H1 (cell line): ENCODE measurements at regions not wholly inside any gene's neighbourhood (a gene's known extent, or its start where the extent isn't known, plus 50 kb on each side); places are given as distances from the start of the nearest gene placed in this dataset.

Experiments used
- CTCF ChIA-PET: fragments of 300-600 bp; sonication (Branson Sonifier 250); formaldehyde crosslinking; loops from one replicate; lab custom pipeline; 2021; ENCODE audit not compliant: partially characterized antibody; lab: Charles Lee
- POLR2A ChIA-PET: fragments of 300-600 bp; sonication (Branson Sonifier 250); formaldehyde crosslinking; loops from one replicate; lab custom pipeline; 2021; ENCODE audit warnings: inconsistent platforms; ENCODE audit not compliant: partially characterized antibody; lab: Charles Lee
- DNase-seq, 2 experiments: peaks; one replicate each; pipeline versions ENCODE4 v3.0.0 to v3.0.0-alpha.2; 2010 to 2022; ENCODE audit warnings: low spot score in 2 of 2, low read depth in 1 of 2, mixed read lengths in 1 of 2
- FAIRE-seq: peaks from 2 replicates; lab custom pipeline; 2011; peaks lifted over from hg19 to GRCh38; lab: Jason Lieb, UNC
- H2AFZ ChIP-seq: 2 replicates; pipeline ENCODE4 v1.8.1; 2012; ENCODE audit warnings: low read length, inconsistent platforms
- H2AK5ac ChIP-seq: 2 replicates; pipeline ENCODE4 v1.6.1; 2013; ENCODE audit warnings: low read depth, low read length
- H2BK120ac ChIP-seq: replicated peaks from 2 replicates; pipeline ENCODE3; 2013; ENCODE audit warnings: low read depth, low read length, inconsistent platforms
- H2BK12ac ChIP-seq: 2 replicates; pipeline ENCODE4 v1.6.1; 2013; ENCODE audit warnings: low read depth, low read length
- H2BK15ac ChIP-seq: 2 replicates; pipeline ENCODE4 v1.6.1; 2013; ENCODE audit warnings: low read length
- H2BK20ac ChIP-seq: 2 replicates; pipeline ENCODE4 v1.6.1; 2013; ENCODE audit warnings: low read length
- H2BK5ac ChIP-seq: 2 replicates; pipeline ENCODE4 v1.6.1; 2013; ENCODE audit warnings: low read depth, low read length
- H3K14ac ChIP-seq: 2 replicates; pipeline ENCODE4 v1.6.1; 2013; ENCODE audit warnings: inconsistent platforms; ENCODE audit not compliant: insufficient read length
- H3K18ac ChIP-seq: 2 replicates; pipeline ENCODE4 v1.6.1; 2013; ENCODE audit warnings: low read length; ENCODE audit errors: extremely low read depth
- H3K23ac ChIP-seq: 2 replicates; pipeline ENCODE4 v1.6.1; 2013; ENCODE audit warnings: inconsistent platforms; ENCODE audit not compliant: insufficient read length
- H3K23me2 ChIP-seq: 2 replicates; pipeline ENCODE4 v1.6.1; 2013; ENCODE audit warnings: low read depth, low read length
- H3K27ac ChIP-seq: 2 replicates; pipeline ENCODE4 v1.6.1; 2011; ENCODE audit warnings: low read depth, low read length, inconsistent platforms
- H3K27me3 ChIP-seq, 4 experiments: replicated peaks in 1 of 4; 1 replicate in 1 of 4; 2 replicates in 3 of 4; pipeline versions ENCODE4 v1.6.1 to v1.8.1; 2011 to 2013; ENCODE audit warnings: low read length in 3 of 4, mild to moderate bottlenecking in 3 of 4, inconsistent platforms in 2 of 4, mixed read lengths in 2 of 4, moderate library complexity in 1 of 4; ENCODE audit not compliant: control insufficient read depth in 3 of 4, insufficient read depth in 3 of 4; ENCODE audit errors: extremely low read depth in 1 of 4
- H3K36me3 ChIP-seq, 4 experiments: 2 replicates each; pipeline versions ENCODE4 v1.6.1 to v1.8.1; 2011 to 2013; ENCODE audit warnings: mild to moderate bottlenecking in 4 of 4, low read length in 3 of 4, moderate library complexity in 2 of 4, control low read depth in 1 of 4, inconsistent platforms in 1 of 4; ENCODE audit not compliant: insufficient read depth in 4 of 4, control insufficient read depth in 2 of 4
- H3K4ac ChIP-seq: replicated peaks from 2 replicates; pipeline ENCODE3; 2013; ENCODE audit warnings: low read length, low read depth, mixed read lengths, inconsistent platforms; ENCODE audit not compliant: insufficient read length
- H3K4me1 ChIP-seq, 4 experiments: replicated peaks in 1 of 4; 1 replicate in 1 of 4; 2 replicates in 3 of 4; pipeline versions ENCODE4 v1.6.1 to v1.8.1; 2011 to 2013; ENCODE audit warnings: low read length in 3 of 4, inconsistent platforms in 2 of 4, mixed read lengths in 1 of 4; ENCODE audit not compliant: insufficient read depth in 4 of 4, control insufficient read depth in 3 of 4
- H3K4me2 ChIP-seq, 2 experiments: 2 replicates each; pipeline versions ENCODE4 v1.6.1 to v1.8.1; 2011 to 2013; ENCODE audit warnings: low read depth in 2 of 2, low read length in 2 of 2, control low read depth in 1 of 2, inconsistent platforms in 1 of 2, mild to moderate bottlenecking in 1 of 2; ENCODE audit not compliant: insufficient read depth in 1 of 2
- H3K4me3 ChIP-seq, 4 experiments: fragments of 200-600, 300-600 bp in 1 of 4; sonication (generic), shearing (Covaris generic), sonication (Bioruptor Twin) in 1 of 4; 2 replicates each; pipeline versions ENCODE4 v1.5.1 to v1.8.1; 2011 to 2016; ENCODE audit warnings: low read length in 4 of 4, low read depth in 3 of 4, control low read depth in 2 of 4, inconsistent platforms in 2 of 4, mild to moderate bottlenecking in 2 of 4, mixed read lengths in 1 of 4, moderate library complexity in 1 of 4; ENCODE audit not compliant: insufficient read depth in 2 of 4; ENCODE audit errors: extremely low read depth in 1 of 4
- H3K56ac ChIP-seq: replicated peaks from 2 replicates; pipeline ENCODE3; 2013; ENCODE audit warnings: low read depth, mild to moderate bottlenecking, mixed read lengths, low read length, inconsistent platforms; ENCODE audit not compliant: insufficient read length
- H3K79me1 ChIP-seq: 2 replicates; pipeline ENCODE4 v1.6.1; 2013; ENCODE audit warnings: low read depth, low read length, control low read depth
- H3K79me2 ChIP-seq, 2 experiments: 2 replicates each; pipeline versions ENCODE4 v1.6.1 to v1.8.1; 2012 to 2013; ENCODE audit warnings: low read length in 2 of 2, mild to moderate bottlenecking in 2 of 2, inconsistent platforms in 1 of 2; ENCODE audit not compliant: insufficient read depth in 2 of 2, control insufficient read depth in 1 of 2
- H3K9ac ChIP-seq, 4 experiments: replicated peaks in 1 of 4; 1 replicate in 1 of 4; 2 replicates in 3 of 4; pipeline versions ENCODE4 v1.6.1 to v1.8.1; 2011 to 2013; ENCODE audit warnings: low read depth in 3 of 4, low read length in 3 of 4, control low read depth in 2 of 4, mild to moderate bottlenecking in 2 of 4, moderate library complexity in 2 of 4, inconsistent platforms in 1 of 4; ENCODE audit errors: extremely low read depth in 1 of 4
- H3K9me3 ChIP-seq, 2 experiments: 2 replicates each; pipeline versions ENCODE4 v1.6.1 to v1.8.1; 2012 to 2013; ENCODE audit warnings: mild to moderate bottlenecking in 2 of 2, moderate library complexity in 2 of 2, control low read depth in 1 of 2, inconsistent platforms in 1 of 2, low read depth in 1 of 2, low read length in 1 of 2, mixed read lengths in 1 of 2; ENCODE audit not compliant: insufficient read depth in 2 of 2
- H4K20me1 ChIP-seq, 2 experiments: replicated peaks in 1 of 2; 2 replicates each; pipeline versions ENCODE3 to v1.8.1; 2011 to 2013; ENCODE audit warnings: inconsistent platforms in 2 of 2, low read length in 2 of 2, mild to moderate bottlenecking in 1 of 2; ENCODE audit not compliant: insufficient read depth in 2 of 2, control insufficient read depth in 1 of 2
- H4K5ac ChIP-seq: 2 replicates; pipeline ENCODE4 v1.6.1; 2013; ENCODE audit warnings: low read length, low read depth, mixed read lengths, inconsistent platforms; ENCODE audit not compliant: insufficient read length
- H4K8ac ChIP-seq: 2 replicates; pipeline ENCODE4 v1.8.0; 2013; ENCODE audit warnings: mild to moderate bottlenecking, moderate library complexity, low read length, inconsistent platforms; ENCODE audit not compliant: insufficient read depth; ENCODE audit errors: extremely low read depth
- H4K91ac ChIP-seq: replicated peaks from 2 replicates; pipeline ENCODE3; 2013; ENCODE audit warnings: low read length, mixed read lengths, inconsistent platforms; ENCODE audit not compliant: insufficient read length
- BCL11A ChIP-seq, 2 experiments: IDR thresholded peaks; one replicate each; pipeline ENCODE4 v1.6.1; 2011; ENCODE audit warnings: low read depth in 2 of 2, low read length in 2 of 2, mild to moderate bottlenecking in 2 of 2
- BRCA1 ChIP-seq: IDR thresholded peaks from 2 replicates; pipeline ENCODE4 v1.6.1; 2012; ENCODE audit warnings: low read depth, low read length, improper control_type of control experiment
- CHD1 ChIP-seq: IDR thresholded peaks from 2 replicates; pipeline ENCODE4 v1.6.1; 2012; ENCODE audit warnings: low read depth, low read length, improper control_type of control experiment
- FOSL1 ChIP-seq: IDR thresholded peaks from 2 replicates; pipeline ENCODE4 v1.6.1; 2011; ENCODE audit warnings: mild to moderate bottlenecking, low read depth, low read length, moderate library complexity; ENCODE audit not compliant: insufficient read depth
- JUN ChIP-seq: IDR thresholded peaks from 2 replicates; pipeline ENCODE4 v1.6.1; 2011; ENCODE audit warnings: low read depth, mild to moderate bottlenecking, improper control_type of control experiment, low read length
- JUND ChIP-seq: IDR thresholded peaks from 2 replicates; pipeline ENCODE4 v1.6.1; 2011; ENCODE audit warnings: mild to moderate bottlenecking, improper control_type of control experiment, low read length
- KDM4A ChIP-seq: IDR thresholded peaks from one replicate; pipeline ENCODE4 v1.7.1; 2012; ENCODE audit warnings: low read depth, mild to moderate bottlenecking, moderate library complexity, low read length, inconsistent platforms; ENCODE audit not compliant: severe bottlenecking
- KDM5A ChIP-seq: fragments of 200-600 bp; IDR thresholded peaks from 2 replicates; pipeline ENCODE4 v1.7.1; 2012; ENCODE audit warnings: mild to moderate bottlenecking, low read length, inconsistent platforms, mixed read lengths
- NRF1 ChIP-seq: IDR thresholded peaks from 2 replicates; pipeline ENCODE4 v1.6.1; 2011; ENCODE audit warnings: mild to moderate bottlenecking, low read depth, low read length, improper control_type of control experiment
- POLR2A ChIP-seq, 2 experiments: IDR thresholded peaks; 1 replicate in 1 of 2; 2 replicates in 1 of 2; pipeline ENCODE4 v1.6.1; 2011; ENCODE audit warnings: low read depth in 2 of 2, low read length in 2 of 2, mild to moderate bottlenecking in 2 of 2; ENCODE audit errors: control extremely low read depth in 1 of 2
- POU5F1 ChIP-seq: IDR thresholded peaks from 2 replicates; pipeline ENCODE4 v1.6.1; 2011; ENCODE audit warnings: low read depth, mild to moderate bottlenecking, low read length, moderate library complexity
- RNF2 ChIP-seq: fragments of 200-900, 300-1000 bp; sonication (generic); IDR thresholded peaks from 2 replicates; pipeline ENCODE4 v1.7.1; 2016; ENCODE audit warnings: borderline replicate concordance, low read depth, mild to moderate bottlenecking, antibody characterized with exemption, low read length; ENCODE audit not compliant: poor library complexity, severe bottlenecking; ENCODE audit errors: missing control alignments
- SP1 ChIP-seq: IDR thresholded peaks from 2 replicates; pipeline ENCODE4 v1.6.1; 2011; ENCODE audit warnings: low read depth, low read length
- SRF ChIP-seq: IDR thresholded peaks from 2 replicates; pipeline ENCODE4 v1.6.1; 2011; ENCODE audit warnings: mild to moderate bottlenecking, low read depth, low read length, moderate library complexity
- WGBS, 2 experiments: shearing (Covaris generic) in 1 of 2; methylation state at CpG; one replicate each; pipeline versions ENCODE4 v1.1.6 to v1.1.7; 2013 to 2015; ENCODE audit warnings: low lambda C conversion rate in 2 of 2, mixed read lengths in 2 of 2, inconsistent platforms in 1 of 2, low coverage in 1 of 2, missing lambda C conversion rate in 1 of 2; ENCODE audit not compliant: insufficient replicate concordance in 2 of 2, insufficient coverage in 1 of 2, insufficient read length in 1 of 2; ENCODE audit errors: extremely low coverage in 1 of 2, missing lambda C conversion rate in 1 of 2; 5-methylcytosine and 5-hydroxymethylcytosine counted together

- no peak overlapping the region for H2BK120ac ChIP-seq
- no peak overlapping the region for H2BK5ac ChIP-seq
- peak overlapping the region; percentile 35 to 51; a peak in 3 of 4 replicates for H3K4me2 ChIP-seq
- H3K23ac ChIP-seq: no peak overlapping the region
- 65% methylated on average over 3 of the region's 3 CpGs; no CpG with 5 or more reads in 1 of the 2 experiments for WGBS, 2 experiments
- no peak overlapping the region for H3K14ac ChIP-seq
- H2BK15ac ChIP-seq: no peak overlapping the region
- H3K4me1 ChIP-seq: peaks cover 0 to 13% (median 5%) of the 10 kb centered on the region in 4 experiments; a peak in 5 of 7 replicates
- H3K27ac ChIP-seq: no peak overlapping the region
- CTCF ChIA-PET: interaction anchor here (1.0 to 1.6 kb wide), 5 partner anchors 8 to 121 kb away, joined by 3 to 7 read pairs (median 3); no protein-coding TSS in a partner anchor
- FAIRE-seq (peak; percentile 45), DNase-seq (no peak)
- H4K5ac ChIP-seq: no peak overlapping the region
- H2AFZ ChIP-seq: no peak overlapping the region
- peaks cover 0 to 4% of the 10 kb centered on the region in 2 experiments; a peak in 1 of 4 replicates for H3K9me3 ChIP-seq
- H3K4ac ChIP-seq: no peak overlapping the region
- peak overlapping the region in 3 of 4 experiments; percentile 0 to 28 (median 3); a peak in 1 of 8 replicates for H3K4me3 ChIP-seq
- no peak overlapping the region for H2AK5ac ChIP-seq
- no peak overlapping the region for H4K8ac ChIP-seq
- H3K36me3 ChIP-seq: no peaks in the 10 kb centered on the region; a peak in 1 of 8 replicates
- H3K23me2 ChIP-seq: no peaks in the 10 kb centered on the region; the same call in 1 of the 2 replicates
- H3K9ac ChIP-seq: no peak overlapping the region
- H3K27me3 ChIP-seq: no peaks in the 10 kb centered on the region
- H3K79me1 ChIP-seq: no peaks in the 10 kb centered on the region; the same call in 1 of the 2 replicates
- H3K56ac ChIP-seq: no peak overlapping the region
- H4K20me1 ChIP-seq: no peaks in the 10 kb centered on the region
- H2BK12ac ChIP-seq: no peak overlapping the region
- H2BK20ac ChIP-seq: no peak overlapping the region
- H3K79me2 ChIP-seq: peaks cover 0 to 72% of the 10 kb centered on the region in 2 experiments; a peak in 2 of 4 replicates
- H3K18ac ChIP-seq: no peak overlapping the region
- POLR2A ChIA-PET: no interaction called here
- H4K91ac ChIP-seq: no peak overlapping the region
- no peak for TF ChIP-seq BCL11A (IDR thresholded peaks at IDR 0.05; ENCODE audit: low read depth in 2 of 2, low read length in 2 of 2)
- no peak for TF ChIP-seq POU5F1
- no peak for TF ChIP-seq SP1
- TF ChIP-seq CHD1: no peak
- TF ChIP-seq KDM5A: no peak
- TF ChIP-seq RNF2: no peak
- TF ChIP-seq NRF1: no peak
- TF ChIP-seq KDM4A: no peak
- no peak for TF ChIP-seq JUN
- no peak for TF ChIP-seq POLR2A (IDR thresholded peaks at IDR 0.05; ENCODE audit: control extremely low read depth in 1 of 2, low read depth in 2 of 2, low read length in 2 of 2)
- no peak for TF ChIP-seq FOSL1
- no peak for TF ChIP-seq BRCA1
- TF ChIP-seq SRF: no peak
- no peak for TF ChIP-seq JUND
Measured at GRCh38 chr14:71430678-71431376, 501.4 kb upstream of the RGS6 start.
